Upper lobe of right lung (tissue), 1 donor: ENCODE measurements at regions not wholly inside any gene's neighbourhood (a gene's known extent, or its start where the extent isn't known, plus 50 kb on each side); places are given as distances from the start of the nearest gene placed in this dataset.

Experiments
- ATAC-seq: fragments of 200-7000 bp; cut with Tn5 transposase; one replicate; pipeline ENCODE4 v1.9.1; 2020; ENCODE audit warnings: mild to moderate bottlenecking, moderate library complexity
- DNase-seq: peaks from one replicate; pipeline ENCODE4 v3.0.0-alpha.2; 2020
- H3K27ac ChIP-seq: fragments of 200-600 bp; one replicate; pipeline ENCODE4 v1.8.0; 2022
- H3K27me3 ChIP-seq: fragments of 200-600 bp; one replicate; pipeline ENCODE4 v1.8.0; 2022; ENCODE audit warnings: mild to moderate bottlenecking
- H3K36me3 ChIP-seq: fragments of 200-600 bp; one replicate; pipeline ENCODE4 v1.8.0; 2022
- H3K4me1 ChIP-seq: fragments of 200-600 bp; one replicate; pipeline ENCODE4 v1.8.0; 2022
- H3K4me3 ChIP-seq: fragments of 200-600 bp; one replicate; pipeline ENCODE4 v1.8.0; 2022; ENCODE audit warnings: mild to moderate bottlenecking
- H3K9me3 ChIP-seq: fragments of 200-600 bp; one replicate; pipeline ENCODE4 v1.8.0; 2022
- CTCF ChIP-seq: fragments of 200-600 bp; IDR thresholded peaks from one replicate; pipeline ENCODE4 v1.8.0; 2022; ENCODE audit warnings: antibody characterized with exemption
- intact Hi-C: fragments of 100-400 bp; cut with DNase I; formaldehyde crosslinking; loops from one replicate; pipeline ENCODE4 v1.11.0; 2022
- donor health status: DM: no; HTN: yes; CAD: no; lungs with severe emphysema.

GRCh38 chr15:99450896-99451358, 114.9 kb upstream of the MEF2A start:
- H3K36me3 ChIP-seq, result no peaks in the 10 kb centered on the region
- ATAC-seq (peak; percentile 17), DNase-seq (peak; percentile 78)
- peak overlapping the region; percentile 81 for H3K27ac ChIP-seq
- H3K4me3 ChIP-seq, result no peak overlapping the region
- H3K9me3 ChIP-seq, result no peaks in the 10 kb centered on the region
- intact Hi-C loops, result no loop called here
- H3K4me1 ChIP-seq, result peaks cover 51% of the 10 kb centered on the region
- TF ChIP-seq CTCF, result no peak
- no peaks in the 10 kb centered on the region for H3K27me3 ChIP-seq

- peaks cover 51% of the 10 kb centered on the region for H3K4me1 ChIP-seq
- peak overlapping the region; percentile 81 for H3K27ac ChIP-seq
These were observed 114.3 kb upstream of the MEF2A start for GRCh38 chr15:99451484-99451883.

GRCh38 chr15:99452010-99452409, 113.8 kb upstream of the MEF2A start:
- Histone ChIP-seq H3K27me3 (no peaks in the 10 kb centered on the region), H3K4me3 (no peak overlapping the region), H3K27ac (peak overlapping the region; percentile 81), H3K36me3 (no peaks in the 10 kb centered on the region), H3K9me3 (no peaks in the 10 kb centered on the region), H3K4me1 (peaks cover 51% of the 10 kb centered on the region)
- ATAC-seq, result no peak
- intact Hi-C loops, result no loop called here
- peak; percentile 56 for DNase-seq
- no peak for TF ChIP-seq CTCF

More at GRCh38 chr15:99451484-99451883, 114.3 kb upstream of the MEF2A start:
- no peaks in the 10 kb centered on the region for H3K9me3 ChIP-seq
- H3K4me3 ChIP-seq, result no peak overlapping the region
- no peaks in the 10 kb centered on the region for H3K36me3 ChIP-seq
- DNase-seq (no peak), ATAC-seq (no peak)
- H3K27me3 ChIP-seq, result no peaks in the 10 kb centered on the region
- TF ChIP-seq CTCF, result no peak
- intact Hi-C loops, result no loop called here

- Histone ChIP-seq H3K4me1 (peaks cover 51% of the 10 kb centered on the region), H3K9me3 (no peaks in the 10 kb centered on the region), H3K36me3 (no peaks in the 10 kb centered on the region), H3K27ac (peak overlapping the region; percentile 81), H3K4me3 (peak overlapping the region; percentile 23), H3K27me3 (no peaks in the 10 kb centered on the region)
- intact Hi-C loops, result no loop called here
- DNase-seq, result peak; percentile 92
- ATAC-seq, result peak; percentile 83
- no peak for TF ChIP-seq CTCF
These were observed 112.8 kb upstream of the MEF2A start for GRCh38 chr15:99452728-99453636.

GRCh38 chr15:99453637-99454030, 112.2 kb upstream of the MEF2A start:
- H3K4me3 ChIP-seq, result no peak overlapping the region
- H3K4me1 ChIP-seq, result peaks cover 51% of the 10 kb centered on the region
- ATAC-seq (no peak), DNase-seq (no peak)
- peak overlapping the region; percentile 81 for H3K27ac ChIP-seq
- no peaks in the 10 kb centered on the region for H3K36me3 ChIP-seq
- no peaks in the 10 kb centered on the region for H3K27me3 ChIP-seq
- H3K9me3 ChIP-seq, result no peaks in the 10 kb centered on the region
- no peak for TF ChIP-seq CTCF
- intact Hi-C loops, result no loop called here
